NOMO-1 (cell line): ENCODE measurements at regions not wholly inside any gene's neighbourhood (a gene's known extent, or its start where the extent isn't known, plus 50 kb on each side); places are given as distances from the start of the nearest gene placed in this dataset.
A peak's percentile ranks its signal among the peaks of the same experiment; 100 is the strongest.

Experiments used
- DNase-seq, 2 experiments: peaks; one replicate each; lab custom pipeline; 2025; ENCODE audit not compliant: unreplicated experiment in 2 of 2; lab: John Stamatoyannopoulos, UW

DNA sequence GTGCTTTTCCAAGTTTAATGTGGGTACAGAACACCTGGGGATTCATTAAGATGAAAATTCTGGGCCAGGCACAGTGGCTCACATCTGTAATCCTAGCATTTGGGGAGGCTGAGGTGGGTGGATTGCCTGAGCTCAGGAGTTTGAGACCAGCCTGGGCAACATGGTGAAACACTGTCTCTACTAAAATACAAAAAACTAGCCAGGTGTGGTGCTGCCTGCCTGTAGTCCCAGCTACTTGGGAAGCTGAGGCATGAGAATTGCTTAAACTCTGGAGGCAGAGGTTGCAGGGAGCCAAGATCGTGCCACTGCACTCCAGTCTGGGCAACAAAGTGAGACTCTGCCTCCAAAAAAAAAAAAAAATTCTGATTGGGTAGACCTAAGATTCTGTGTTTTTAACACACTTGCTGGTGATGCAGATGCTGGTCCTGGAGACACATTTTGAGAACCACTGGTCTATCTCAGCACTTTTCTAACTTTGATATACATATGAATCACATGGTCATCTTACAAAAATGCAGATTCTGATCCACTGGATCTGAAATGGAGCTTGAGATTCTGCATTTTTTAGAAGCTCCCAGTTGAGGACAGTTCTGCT is 223.8 kb upstream of the SATB1 start:
- DNase-seq, result no peak

DNA sequence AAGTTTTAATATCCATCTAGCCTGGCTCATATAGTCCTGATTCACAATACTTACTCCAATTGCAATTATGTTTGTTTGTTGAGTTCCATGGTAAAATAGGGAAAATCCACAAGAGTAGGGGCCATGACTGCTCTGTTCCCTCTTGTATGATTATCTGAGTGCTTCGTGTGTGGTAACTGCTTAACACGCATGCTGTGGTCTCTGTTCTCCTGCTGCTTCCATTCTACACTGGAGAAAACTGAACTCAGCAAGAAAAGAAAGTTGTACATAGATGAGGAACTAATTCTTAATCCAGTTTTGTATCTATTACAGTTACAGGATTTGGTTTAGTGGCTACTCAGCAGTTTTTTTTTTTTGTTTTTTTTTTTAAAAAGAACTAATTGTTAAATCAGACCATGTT is 223.0 kb upstream of the SATB1 start:
- no peak for DNase-seq

- no peak for DNase-seq
Measured at GRCh38 chr3:18645619-18646018, 220.5 kb upstream of the SATB1 start.

- DNase-seq, result no peak
Measured at GRCh38 chr3:18643281-18643680, 218.1 kb upstream of the SATB1 start.

GRCh38 chr3:18641916-18642315 is 216.8 kb upstream of the SATB1 start:
- no peak for DNase-seq

GRCh38 chr3:18635215-18635614 is 210.1 kb upstream of the SATB1 start:
- DNase-seq, result no peak

DNA sequence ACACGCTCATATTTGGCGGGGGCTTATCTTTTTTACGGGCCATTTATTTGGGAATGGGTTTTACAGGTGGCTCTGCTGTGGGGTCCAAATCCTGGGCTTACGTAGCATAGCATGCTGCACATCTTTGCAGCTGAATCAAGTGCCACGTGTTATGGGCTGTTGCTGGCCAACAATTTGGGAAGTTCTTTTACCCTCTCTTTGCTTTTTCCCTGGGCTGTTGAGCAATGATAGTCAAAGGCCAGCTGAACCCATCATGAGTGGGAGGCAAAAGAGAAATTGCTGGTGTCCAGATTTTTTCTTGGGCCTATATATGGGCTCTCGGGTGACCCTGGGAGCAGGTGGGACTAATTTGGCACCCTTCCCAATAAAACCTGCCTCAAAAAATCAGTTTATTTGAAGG is 209.3 kb upstream of the SATB1 start:
- DNase-seq, result no peak

DNA sequence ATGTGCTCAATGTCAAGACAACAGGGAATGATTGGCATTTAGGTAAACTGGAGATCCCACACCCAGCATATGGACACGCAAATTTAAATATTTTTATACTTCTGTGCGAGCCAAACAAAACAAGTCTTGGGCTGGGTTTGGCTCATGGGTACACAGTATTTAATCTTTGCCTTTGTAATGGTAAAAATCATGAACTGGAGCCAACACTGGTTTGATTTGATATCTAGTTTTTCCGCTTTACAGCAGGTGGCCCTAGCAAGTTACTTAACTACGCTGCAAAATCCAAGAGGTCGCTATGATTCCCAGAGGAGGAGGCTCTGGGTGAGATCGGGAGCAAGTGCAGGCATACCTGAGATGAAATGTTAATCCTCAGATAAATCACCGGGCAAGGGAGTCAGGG is 207.9 kb upstream of the SATB1 start:
- DNase-seq, result no peak

DNA sequence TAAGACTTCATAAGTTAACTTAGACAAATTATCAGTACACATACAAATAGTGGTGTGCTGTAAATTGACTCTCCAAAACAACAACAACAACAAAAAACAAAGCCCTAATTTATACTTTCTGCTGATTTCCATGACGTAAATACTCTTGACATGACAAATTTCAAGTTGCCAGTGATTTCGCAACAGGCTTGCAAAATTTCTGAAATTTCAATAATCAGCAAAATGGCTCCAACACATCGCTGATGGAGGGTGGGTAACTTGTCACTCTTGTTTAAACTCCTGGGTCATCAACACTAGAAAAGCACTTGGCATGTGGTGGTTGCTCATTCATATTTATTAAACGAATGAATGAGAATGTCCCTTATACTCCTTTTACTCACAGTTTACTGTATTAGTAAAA is 205.2 kb upstream of the SATB1 start:
- DNase-seq, result no peak

- DNase-seq, result no peak
Measured at GRCh38 chr3:18625085-18625484, 199.9 kb upstream of the SATB1 start.

GRCh38 chr3:18623220-18623619 is 198.1 kb upstream of the SATB1 start:
- DNase-seq, result no peak

- DNase-seq, result no peak
Measured at GRCh38 chr3:18618723-18619122, 193.6 kb upstream of the SATB1 start.

DNA sequence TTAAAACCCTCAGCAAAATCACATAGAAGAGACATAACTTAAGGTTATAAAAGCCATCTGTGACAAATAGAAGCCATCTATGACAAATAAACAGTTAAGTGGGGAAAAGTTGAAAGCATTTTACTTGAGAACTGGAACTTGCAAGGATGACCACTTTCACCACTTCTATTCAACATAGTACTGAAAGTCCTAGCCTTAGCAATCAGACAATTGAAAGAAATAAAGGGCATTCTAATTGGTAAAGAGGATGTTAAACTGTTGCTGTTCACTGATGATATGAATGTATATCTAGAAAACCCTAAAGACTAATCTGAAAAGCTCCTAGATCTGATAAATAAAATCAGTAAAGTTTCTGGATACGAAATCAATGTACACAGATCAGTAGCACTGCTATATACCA is 186.9 kb upstream of the SATB1 start:
- no peak for DNase-seq

DNA sequence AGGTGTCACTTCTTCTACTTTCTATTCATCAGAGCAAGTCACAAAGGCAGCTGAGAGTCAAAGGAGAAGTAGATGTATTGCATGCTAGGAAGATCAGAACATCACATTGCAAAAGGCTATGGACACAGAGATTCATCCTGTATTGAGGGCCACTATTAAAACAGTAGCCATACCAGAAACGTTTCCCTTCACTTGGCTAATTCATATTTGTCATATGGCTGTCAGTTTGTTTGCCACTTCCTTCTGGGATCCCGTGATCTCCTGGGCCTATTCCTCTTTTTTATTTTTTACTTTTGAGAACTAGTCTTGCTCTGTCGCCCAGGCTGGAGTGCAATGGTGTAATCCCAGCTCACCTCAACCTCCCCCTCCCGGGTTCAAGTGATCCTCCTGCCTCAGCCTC is 184.0 kb upstream of the SATB1 start:
- peak; percentile 5 to 23 for DNase-seq

GRCh38 chr3:18597919-18598318 is 172.8 kb upstream of the SATB1 start:
- no peak for DNase-seq

DNA sequence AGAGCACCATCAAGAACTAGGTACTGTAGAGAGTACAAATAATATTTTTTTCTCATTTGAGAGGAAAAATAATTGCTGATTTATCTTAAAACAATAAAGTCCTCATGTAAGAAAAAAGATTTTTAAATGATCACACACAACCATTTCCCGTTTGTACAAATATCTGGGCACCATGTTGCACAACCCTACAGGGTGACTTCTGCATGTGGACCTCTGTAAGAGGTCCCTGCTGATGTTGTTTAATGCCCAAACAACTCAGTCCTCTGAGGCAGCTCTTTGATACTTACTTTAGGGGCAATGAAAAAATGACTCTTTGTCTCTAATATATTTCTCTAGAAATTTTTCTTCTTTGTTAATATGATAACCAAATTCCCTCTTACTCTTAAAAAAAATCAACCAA is 168.1 kb upstream of the SATB1 start:
- DNase-seq, result peak; percentile 2 to 21

DNA sequence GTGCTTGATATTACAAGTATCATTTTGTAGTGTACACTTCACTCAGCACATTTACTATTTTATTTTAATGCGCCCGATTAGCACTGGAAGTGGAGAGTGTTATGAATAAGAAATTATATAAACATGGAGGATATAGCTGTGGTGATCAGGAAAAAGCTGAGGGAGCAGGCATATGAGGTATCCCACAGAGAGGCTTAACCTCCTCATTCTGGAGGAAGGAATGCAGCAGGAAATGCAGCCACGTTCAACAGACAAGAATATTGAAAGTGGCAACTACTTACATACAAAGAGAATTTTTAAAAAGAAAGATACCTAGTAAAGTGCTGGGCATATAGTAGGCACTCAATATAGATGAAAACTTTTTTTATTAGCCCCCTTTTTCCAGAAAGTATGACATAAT is 166.0 kb upstream of the SATB1 start:
- DNase-seq, result no peak

DNA sequence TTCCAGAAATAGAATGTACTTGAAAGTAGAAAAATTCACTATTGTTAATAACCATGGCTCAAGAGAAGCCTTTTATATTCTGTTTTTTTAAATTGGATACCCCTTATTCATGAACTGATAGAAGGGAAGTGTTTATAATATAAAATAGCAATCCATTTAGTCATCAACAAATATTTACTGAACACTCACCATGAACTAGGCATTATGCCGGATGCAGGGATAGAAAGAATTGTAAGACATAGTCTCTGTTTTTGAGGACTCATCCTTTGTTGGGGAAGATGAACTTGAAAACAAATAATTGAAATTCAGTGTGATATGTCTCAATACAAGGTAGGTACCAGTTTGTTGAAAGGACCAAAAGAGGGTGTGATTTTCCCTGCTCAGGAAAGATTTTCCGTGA is 160.9 kb upstream of the SATB1 start:
- no peak for DNase-seq

DNA sequence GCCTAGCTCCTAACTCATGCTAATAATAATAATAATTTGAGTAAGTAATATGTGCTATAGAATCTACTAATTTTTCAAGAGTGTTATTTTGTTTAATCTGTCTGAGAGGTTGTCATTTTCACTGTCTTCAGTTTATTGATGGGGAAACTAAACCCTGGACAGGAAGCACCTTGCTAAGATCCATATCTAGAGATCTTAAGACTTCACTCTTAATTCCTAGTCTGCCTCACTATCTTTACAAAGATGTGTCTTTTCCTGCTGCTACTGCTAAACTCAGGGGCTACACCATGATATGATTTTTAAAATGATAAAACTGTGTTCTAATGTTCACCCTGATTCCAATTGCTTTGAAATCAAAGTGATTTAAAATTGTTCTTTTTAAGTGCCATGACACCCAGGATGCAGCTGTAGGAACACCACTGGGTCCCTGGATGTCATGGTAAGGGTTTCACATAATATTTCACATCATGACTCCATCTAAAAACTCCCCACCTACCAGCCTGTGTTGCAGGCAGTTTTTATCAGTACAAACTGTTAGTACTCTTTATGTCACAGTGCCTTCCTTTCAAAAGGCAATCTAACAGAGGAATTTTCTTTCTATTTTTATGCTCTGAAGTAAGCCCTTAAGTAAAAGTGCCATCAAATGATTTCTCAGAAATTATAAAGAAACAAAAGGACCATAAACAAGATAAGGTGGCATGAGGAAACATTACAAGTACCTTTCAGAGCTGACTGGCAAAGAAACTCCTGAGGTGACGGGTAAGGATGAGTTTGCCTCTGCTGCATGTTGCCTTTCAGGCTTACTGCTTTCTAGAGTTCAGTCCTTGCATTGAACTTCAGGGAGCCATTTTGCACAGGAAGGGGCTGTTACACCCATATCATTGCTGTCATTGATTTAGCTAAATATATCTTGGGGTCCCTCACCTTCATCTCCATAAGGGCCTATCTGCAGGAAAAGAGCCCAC is 160.1 kb upstream of the SATB1 start:
- no peak for DNase-seq

DNA sequence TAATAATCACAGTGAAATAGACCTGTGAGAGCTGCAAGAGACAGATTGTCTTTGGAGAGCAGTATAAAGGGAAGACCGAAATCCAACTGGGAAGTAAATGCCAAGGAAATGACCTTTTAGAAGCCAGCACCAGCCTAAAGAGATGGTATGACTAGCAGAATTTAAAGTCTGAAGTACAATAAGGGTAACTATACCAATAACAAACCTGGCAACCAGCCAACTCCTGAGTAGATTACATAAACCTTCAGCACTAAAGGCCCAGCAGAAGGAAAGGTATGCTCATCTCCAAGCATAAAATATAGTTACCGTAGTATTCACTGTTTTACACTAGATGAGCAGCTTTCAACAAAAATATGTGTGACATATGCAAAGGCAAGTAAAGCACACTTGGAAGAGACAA is 155.1 kb upstream of the SATB1 start:
- DNase-seq, result peak in 1 of 2 experiments; percentile 2

DNA sequence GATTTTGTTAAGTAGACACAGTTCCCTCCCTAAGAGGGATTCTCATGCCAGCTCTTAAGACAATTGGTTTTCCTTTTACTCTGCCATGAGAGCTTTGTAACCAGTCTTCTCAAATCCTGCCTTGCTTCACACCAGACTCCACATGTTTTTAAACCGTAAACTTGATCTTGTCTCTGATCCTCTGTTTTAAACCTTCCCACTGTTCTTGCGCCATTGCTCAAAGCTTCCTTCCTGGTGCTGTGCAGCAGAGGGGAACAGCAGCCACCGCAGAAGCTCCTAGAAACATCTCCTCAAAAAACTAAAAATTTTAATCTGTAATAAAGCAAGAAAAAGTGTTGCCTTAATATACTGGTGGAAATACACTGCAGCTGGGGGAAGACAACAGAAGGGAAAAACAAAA is 154.5 kb upstream of the SATB1 start:
- DNase-seq, result peak in 1 of 2 experiments; percentile 5

DNA sequence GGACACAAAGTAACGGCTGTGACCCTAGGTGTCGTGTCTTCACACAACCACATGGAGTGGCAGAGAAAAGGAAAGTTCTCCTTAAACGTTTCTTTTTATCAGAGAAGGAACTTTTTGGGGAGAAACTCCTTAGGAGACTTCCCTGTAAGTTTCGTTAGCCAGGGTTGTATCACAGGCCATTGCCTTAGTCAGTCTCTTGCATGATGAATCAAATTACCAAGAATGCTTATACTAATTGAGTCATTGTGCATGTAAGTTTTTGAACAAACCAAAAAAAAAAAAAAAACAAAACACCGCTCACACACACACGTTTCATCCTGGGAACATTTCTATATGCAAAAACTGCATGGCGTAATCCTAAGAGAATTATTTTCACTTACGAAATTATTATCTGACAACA is 150.4 kb upstream of the SATB1 start:
- DNase-seq, result no peak
